ENCODE measurements at regions not wholly inside any gene's neighbourhood (a gene's known extent, or its start where the extent isn't known, plus 50 kb on each side); places are given as distances from the start of the nearest gene placed in this dataset.

DNA sequence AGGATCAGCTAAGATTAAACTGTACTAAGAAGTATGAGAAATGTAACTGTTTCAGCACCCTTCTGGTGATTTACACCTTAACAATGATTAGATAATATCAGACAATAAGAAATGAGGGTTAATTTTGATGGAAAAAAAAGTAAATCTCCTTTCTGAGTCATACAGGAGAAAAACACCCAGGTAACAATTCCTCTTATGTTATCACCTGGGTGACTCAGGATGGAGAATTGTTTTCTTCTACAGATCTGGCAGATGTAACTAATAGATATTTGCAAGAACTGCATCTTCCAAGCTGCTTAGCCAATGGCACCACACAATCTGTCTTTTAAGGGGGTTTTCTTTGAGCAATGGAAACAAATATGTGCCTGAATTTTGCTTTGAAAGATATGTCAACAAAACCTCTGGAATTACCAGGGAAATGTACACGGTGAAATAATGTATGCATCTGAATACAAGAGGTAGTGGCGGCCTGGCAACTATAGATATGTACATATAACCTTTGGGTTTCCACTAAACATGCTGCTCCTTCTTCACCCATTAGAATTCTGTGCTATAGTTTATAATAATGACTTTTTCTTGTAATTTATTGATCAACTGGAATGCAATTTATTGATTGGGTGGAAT, 407.9 kb downstream of the CPS1 start:
- no peak for TF ChIP-seq EZH2 (IDR thresholded peaks at IDR 0.05; ENCODE audit: low read length, missing control alignments)
- TF ChIP-seq, protein P1, sequence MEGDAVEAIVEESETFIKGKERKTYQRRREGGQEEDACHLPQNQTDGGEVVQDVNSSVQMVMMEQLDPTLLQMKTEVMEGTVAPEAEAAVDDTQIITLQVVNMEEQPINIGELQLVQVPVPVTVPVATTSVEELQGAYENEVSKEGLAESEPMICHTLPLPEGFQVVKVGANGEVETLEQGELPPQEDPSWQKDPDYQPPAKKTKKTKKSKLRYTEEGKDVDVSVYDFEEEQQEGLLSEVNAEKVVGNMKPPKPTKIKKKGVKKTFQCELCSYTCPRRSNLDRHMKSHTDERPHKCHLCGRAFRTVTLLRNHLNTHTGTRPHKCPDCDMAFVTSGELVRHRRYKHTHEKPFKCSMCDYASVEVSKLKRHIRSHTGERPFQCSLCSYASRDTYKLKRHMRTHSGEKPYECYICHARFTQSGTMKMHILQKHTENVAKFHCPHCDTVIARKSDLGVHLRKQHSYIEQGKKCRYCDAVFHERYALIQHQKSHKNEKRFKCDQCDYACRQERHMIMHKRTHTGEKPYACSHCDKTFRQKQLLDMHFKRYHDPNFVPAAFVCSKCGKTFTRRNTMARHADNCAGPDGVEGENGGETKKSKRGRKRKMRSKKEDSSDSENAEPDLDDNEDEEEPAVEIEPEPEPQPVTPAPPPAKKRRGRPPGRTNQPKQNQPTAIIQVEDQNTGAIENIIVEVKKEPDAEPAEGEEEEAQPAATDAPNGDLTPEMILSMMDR (conservative IDR thresholded peaks at IDR 0.05 in 1 of 2, IDR thresholded peaks at IDR 0.05 in 1 of 2; ENCODE audit: low read depth in 1 of 2, low read length in 2 of 2) = no peak
